ENCODE measurements at regions not wholly inside any gene's neighbourhood (a gene's known extent, or its start where the extent isn't known, plus 50 kb on each side); places are given as distances from the start of the nearest gene placed in this dataset.

DNA sequence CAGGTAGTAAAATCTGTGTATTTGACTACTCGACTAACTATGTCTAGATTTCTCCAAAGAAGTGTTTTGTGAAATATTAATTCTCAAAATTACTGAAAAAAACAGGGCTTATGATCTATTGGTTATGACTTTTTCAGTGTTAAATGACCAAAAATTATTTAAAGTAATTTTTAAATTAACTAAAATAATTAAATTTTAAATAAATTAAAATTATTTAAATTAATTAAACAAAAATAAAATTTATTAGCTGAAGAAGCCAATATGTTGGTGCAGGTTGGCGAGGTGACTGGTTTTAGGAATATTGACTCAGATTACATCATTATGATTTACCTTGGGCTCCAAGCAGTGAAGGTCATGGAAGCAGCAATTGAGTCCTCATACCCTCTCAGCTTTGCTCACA lies 483.2 kb downstream of the PTPRC start:
- DNase-seq = no peak

DNA sequence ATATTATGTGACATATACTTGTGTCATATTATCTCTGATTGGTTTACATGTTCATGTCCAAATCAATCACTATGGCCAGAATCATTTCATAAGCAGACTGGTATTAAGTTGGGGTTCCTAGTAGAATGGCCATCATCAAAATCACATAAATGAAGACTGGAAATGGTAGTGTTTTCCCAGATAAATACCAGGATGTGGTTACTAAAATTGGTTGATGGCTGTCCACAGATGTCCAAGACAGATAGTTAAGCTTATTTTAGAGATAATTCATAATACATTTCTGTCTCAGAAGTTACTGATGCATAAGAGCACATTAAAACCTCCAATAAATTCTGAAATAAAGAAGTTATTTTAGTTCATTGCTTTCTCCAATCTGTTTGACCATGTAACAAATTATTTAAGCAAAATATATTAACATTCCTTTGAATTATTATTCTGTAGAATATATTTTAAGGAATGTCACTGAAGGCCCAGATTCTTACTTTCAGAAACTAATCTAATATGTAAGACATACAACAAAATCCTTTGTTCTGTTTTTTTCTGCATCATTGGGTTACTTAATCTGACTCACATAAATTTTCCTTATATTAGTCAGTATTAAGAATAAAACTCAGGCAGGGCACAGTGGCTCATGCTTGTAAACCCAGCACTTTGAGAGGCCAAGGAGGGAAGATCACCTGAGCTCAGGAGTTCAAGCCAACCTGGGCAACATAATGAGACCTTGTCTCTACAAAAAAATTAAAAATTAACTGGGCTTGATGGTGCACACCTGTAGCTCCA lies 483.9 kb downstream of the PTPRC start:
- DNase-seq = peak; percentile 43

DNA sequence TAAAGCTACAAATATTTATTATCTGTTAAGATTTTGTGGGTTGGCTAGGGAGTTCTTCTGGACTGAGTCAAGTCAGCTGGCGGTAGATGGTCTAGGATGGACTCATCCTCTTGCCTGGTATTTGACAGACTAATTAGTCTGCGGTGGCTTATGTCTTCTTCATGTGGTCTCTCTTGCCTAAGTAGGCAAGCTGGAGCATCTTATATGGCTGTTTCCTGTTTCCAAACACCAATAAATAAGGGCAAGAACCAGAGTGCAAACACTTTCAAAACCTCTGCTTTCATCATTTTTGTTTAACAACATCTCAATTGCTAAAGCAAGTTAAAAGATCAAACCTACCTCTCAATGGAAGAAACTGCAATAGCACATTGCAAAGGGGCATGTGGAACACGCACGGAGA lies 484.8 kb downstream of the PTPRC start:
- peak; percentile 90 for DNase-seq

DNA sequence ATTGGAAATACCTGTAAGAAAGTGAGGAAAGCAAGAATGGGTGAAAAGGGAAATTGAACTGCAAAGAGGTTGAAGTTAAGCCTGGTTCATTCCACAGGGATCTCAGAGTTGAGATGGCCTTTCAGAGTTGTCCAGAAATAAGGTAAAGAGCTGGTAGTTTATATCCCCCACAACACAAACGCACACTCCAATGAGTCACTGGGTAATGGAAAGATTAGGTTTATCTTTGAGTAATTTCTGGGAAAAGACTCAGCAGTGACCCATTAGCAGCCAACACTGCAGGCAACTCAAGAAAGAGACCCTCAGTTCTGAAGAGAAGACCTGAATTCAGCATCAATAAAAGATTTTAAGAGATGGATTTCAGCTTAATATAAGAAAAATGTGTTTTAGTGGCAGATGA lies 485.5 kb downstream of the PTPRC start:
- peak; percentile 46 for DNase-seq

DNA sequence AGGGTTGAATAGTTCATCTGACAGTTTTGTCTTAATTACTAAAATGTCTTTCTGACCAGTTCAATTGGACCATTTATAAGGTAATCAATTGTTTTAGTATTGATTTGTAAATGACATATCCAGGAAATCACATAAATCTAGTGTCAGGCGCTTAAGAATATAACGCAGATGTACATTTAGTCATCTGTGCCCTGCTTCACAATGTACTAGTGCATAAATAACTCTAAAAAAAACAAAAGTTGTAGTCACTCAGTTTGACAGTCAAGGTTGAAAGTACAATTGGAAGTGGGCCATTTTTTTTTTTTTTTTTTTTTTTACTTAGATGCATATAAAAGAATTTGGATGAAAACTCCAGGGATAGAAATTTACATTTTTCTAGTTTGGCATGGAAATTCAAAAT lies 490.4 kb downstream of the PTPRC start:
- no peak for DNase-seq

DNA sequence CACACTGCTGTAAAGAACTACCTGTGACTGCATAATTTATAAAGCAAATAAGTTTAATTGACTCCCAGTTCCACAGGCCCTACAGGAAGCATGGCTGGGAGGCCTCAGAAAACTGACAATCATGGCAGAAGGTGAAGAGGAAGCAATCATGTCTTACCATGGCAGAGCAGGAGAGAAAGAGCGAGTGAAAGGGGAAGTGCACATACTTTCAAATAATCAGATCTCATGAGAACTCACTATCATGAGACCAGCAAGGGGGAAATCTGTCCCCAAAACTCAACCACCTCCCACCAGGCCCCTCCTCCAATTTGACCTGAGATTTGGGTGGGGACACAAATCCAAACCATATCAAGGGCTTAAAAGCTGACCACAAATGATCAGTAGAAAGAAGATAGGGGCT lies 493.2 kb downstream of the PTPRC start:
- DNase-seq = no peak

DNA sequence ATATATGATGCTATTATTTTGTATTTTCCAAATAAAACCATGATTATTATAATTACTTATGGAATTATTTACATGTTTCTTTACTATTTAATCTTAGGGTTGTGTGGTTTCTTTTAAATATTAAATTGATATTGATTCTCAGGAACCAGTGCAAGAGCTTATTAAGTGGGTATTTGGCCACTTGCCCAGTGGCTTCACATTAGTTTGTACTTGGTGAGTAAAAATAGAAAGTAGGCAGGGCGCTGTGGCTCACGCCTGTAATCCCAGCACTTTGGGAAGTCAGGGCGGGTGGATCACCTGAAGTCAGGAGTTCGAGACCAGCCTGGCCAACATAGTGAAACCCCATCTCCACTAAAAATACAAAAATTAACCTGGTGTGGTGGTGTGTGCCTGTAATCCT lies 497.1 kb downstream of the PTPRC start:
- no peak for DNase-seq

DNA sequence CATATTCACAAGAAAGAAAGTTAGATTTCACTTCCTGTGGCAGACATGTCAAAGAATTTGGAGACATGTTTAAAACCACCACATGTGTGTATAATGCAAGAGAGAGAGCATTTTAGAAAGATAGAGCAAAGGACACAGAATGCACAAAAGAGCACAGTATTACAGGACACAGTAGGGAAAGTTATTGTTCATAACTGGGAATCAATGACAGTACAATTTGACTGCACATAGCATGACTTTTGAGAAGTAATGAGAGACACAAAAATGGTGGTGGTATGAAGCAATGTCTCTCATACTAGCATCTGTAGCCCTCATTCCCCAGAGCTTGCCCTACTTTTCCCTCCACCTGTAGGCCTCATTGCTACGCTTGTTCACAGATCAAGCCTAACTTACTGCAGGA lies 499.2 kb downstream of the PTPRC start:
- no peak for DNase-seq

DNA sequence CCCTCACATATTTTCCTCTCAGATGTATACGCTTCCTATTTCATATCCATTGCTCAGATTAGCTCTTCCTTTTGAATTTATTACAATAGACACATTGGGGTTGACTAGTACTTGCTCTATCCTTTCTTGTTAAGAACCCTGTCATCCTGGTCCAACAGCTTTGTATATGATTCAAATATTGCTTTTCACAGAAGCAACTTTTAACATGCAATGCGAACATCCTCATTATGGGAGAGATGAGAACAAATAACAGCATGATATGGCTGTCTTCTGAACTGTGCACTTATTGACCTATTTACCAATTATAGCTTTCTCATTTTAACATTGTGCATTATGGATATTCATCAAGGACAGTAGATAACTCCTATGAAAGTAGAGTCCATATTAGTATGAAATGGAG lies 510.8 kb downstream of the PTPRC start:
- DNase-seq = no peak

DNA sequence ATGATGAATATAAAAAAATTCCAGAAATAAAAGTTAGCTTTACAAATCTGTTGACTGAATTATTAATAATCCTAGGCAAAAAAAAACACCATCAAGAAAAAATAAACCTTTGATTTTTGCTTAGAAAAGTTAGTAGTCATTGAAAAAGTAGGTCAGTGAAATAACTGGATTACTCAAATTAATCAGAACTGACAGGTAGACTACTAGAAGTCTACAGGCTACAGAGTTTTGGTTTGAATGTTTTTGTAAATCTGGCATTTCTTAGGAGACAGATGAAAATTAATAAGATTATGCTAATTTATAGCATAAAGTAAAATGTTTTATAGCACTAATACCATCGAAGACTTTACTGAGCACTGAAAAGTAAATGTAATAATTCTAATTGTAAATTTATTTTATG lies 511.9 kb downstream of the PTPRC start:
- no peak for DNase-seq

DNA sequence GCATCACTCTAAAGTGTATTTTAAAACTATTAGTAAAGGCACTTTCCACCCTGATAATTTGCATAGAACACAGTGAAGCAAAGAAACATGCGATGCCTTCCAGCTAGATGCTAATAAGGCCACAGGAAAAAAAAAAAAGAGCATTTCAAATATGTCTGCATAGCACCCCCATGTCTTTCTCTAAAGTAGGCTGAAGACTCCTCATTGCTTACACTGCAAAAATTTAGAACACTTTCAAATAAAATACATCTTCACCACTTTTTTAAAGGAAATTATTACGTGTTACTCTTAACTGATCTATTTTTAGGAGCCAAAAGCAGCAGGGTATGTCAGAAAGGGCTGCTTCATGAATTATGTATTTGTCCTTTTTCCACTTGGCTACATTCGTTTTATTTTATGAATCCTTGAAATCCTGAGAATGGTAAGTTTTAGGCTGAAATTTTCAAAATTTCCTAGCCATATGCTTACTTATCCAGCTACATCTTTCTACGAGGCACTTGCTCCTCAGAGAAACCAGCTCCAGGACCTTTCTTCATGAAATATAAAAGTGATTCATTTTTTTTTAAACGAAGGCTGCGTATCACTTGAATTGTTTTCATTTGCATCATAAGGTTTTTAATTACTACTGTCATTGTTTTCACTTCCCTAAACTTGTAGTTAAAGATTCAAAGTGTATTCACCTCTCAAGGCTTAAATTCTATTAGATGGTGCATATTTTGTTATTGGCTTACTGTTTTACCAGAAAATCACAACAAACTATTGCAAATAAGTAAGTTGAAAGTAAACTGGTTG lies 513.0 kb downstream of the PTPRC start:
- DNase-seq = no peak

DNA sequence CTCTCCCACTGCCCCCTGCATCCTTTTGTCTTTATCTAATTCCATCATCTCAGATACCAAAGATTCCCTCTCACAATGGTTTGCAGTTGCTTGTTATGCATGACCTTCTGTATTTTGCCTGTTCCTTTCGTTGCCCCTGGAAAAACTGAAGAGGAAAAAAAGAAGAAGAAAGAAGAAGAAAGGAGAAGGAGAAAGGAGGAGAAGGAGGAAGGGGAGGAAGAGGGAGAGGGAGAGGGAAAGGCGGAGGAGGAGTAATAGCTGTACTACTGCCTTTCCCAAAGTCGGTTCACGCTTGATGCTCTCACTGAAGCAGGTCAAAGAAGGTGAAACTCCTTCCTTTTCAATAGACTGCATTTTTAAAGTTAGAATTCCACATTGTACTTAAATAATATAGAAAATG lies 513.8 kb downstream of the PTPRC start:
- no peak for DNase-seq

DNA sequence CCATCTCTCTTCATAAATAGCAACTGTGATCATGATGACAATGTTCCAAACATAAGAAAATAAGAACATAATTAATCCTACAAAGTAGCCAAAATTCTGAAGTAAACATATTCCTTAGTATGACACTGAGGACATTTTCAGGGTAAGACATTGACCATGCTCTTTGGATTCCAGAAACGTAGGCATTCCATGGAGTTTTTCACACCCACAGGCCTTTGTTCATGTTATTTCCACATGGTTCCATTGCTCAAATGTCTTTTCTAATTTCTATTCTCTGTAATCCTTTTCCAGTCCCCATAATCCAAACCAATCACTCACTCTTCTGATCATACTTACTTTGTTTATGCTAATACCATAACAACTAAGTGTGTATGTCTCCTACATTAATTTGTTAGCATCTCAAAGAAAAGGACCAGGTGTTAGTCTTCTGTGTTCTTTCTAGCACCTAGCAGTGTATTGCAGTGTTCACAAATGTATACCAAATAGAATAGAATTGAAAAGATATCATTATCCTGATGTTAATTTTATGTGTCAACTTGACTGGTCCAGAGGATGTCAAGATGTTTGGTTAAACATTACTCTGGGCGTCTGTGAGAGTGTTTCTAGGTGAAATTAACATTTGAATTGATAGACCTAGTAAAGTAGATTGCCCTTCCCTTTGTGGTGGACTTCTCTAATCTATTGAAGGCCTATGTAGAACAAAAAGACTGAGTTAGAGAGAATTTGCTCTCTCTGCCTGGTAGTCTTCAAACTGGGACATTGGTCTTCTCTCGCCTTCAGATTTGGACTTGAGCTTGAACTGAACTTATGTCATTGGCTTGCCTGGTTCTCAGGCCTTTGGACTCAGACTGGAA lies 516.6 kb downstream of the PTPRC start:
- DNase-seq = no peak

DNA sequence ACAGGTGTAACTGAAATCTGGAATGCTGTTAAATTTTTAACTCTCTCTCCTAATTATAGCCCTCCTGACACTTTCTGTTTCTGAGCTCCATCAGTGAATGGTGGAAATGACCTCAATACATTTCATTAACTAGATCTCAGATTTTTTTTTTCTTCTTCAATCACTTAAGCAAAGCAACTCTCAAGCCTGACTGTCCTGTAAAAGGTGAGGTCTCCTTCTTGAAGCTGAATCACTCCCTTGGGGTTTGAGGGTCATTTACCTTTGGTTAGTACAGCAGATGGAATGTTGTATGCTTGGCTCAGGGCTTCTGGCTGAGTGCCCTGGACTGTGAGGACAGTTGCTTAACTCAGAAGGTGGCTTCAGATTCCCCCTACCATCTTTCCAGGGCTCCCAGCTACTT lies 518.7 kb downstream of the PTPRC start:
- peak; percentile 27 for DNase-seq

DNA sequence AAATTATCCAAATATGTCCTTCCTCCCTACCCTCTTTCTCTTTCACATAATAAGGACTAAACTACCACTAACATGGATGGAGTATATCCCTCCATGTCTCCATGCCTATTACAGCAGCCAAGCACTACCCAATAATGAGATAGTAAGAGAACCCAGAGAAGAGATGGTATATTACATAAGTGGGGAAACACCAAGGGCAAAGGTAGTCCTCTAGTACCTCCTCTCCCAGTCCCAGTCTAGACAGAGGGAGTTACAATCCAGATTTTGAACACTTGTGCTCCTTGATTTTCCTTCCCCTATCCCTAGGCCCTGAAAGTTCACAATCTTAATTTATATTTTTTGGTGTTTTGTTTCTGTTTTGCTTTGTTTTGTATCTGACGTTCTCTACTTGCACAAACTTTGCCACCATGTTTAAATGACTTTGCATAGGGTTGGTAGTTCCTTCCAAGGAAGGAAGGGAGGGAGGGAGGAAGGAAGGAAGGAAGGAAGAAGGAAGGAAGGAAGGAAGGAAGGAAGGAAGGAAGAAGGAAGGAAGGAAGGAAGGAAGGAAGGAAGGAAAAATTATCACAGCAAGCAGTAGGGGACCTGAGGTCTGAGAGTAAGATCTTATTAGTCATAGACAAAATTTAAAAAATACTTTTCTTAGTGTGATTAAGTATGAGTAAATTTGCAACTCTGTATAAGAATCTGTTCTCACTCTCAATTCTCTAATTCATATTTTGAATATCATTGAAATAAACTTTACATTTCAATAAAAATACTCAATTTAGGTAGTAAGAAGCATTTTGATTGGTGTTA lies 521.9 kb downstream of the PTPRC start:
- no peak for DNase-seq

DNA sequence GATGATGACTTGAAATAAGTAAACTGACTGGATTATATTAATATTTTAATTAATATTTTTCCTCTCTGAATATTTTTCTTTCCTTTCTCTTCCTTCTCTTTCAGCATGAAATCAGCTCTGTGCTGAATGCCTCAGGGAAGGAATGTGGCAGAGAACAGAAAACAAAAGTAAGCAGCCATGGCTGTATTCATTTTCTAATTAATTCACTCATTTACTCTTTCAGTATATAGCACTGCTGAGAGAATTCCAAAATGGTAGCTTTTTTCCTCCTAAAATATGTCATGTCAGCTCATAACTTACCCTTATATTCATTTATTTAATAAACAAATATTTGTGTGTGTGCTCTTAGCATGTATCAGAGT lies 522.5 kb downstream of the PTPRC start:
- no peak for DNase-seq

DNA sequence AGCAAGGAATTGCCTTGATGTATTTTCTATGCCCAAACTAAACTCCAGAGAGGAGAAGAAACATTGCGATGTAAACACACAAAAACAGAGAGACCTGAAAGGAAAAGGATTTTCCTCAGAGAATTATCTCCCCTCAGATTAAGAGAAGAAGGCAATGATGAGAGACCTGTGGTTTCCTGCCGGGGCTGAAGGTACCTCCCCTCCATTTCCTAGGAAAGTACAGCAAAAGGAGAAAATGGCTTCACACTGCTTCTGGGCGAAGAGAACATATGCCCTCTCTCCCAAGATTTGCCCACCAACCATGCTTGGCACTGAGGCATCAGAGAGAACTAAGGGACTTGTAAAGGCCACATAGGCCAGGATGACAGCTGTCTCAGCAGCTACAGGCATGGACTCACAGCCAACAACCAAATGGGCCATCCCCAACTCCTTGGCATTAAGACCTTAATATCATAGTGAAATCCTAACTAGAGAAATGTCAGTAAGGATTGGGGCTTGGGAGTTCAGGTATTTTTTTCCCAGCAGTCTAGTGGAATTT lies 523.0 kb downstream of the PTPRC start:
- no peak for DNase-seq

DNA sequence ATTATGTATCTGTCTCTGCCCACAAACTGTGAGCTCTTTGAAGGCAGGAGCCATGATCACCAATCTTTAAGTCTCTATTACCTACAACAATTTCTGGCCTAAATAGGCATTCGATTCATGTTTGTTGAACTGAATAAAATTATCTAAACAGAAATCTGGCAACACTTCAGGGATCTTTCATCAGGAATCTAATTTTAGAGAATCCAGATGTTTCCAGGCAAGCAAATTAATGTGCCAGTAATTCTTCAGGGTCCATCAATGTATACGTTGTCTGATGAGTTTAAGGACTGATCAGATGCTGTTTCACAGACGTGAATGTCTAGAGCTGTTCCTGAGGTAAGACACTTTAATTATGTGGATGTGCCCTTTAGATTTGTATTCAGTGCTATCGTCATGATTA lies 524.4 kb downstream of the PTPRC start:
- no peak for DNase-seq

DNA sequence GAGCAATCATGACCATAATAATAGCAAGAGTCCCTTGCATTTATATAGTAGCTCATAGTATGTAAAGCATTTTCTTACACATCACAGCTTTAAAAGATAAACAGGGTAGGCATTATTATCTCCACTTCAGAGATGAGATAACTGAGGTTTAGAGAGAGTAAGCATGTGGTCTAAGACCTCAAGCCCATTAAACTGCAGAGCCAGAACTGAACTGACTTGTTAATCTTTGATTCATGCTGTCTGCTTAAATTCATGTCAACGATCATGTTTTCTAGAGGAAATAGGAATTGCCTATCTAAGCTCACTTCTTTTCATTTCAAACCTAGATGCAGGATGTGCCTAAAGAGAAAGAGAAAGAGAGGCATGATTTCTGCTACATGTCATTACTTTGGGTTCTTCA lies 524.8 kb downstream of the PTPRC start:
- no peak for DNase-seq

DNA sequence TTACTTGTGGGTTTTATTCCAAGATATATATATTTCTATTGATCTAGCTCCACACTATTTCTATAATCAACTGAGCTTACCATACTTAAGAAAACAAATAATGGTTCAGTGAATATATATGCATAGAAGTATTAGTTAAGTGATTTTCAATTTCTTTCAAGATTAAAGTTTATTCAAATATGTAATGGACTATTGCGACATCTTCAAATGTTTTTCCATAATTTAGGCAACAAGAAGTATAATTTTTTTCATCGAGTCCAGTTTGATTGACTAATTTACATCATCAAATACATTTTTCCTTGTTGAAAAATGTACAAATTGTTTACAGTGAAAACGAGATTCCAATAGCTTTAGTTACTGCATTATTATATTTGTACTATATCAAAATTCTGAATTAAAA lies 528.6 kb downstream of the PTPRC start:
- no peak for DNase-seq

DNA sequence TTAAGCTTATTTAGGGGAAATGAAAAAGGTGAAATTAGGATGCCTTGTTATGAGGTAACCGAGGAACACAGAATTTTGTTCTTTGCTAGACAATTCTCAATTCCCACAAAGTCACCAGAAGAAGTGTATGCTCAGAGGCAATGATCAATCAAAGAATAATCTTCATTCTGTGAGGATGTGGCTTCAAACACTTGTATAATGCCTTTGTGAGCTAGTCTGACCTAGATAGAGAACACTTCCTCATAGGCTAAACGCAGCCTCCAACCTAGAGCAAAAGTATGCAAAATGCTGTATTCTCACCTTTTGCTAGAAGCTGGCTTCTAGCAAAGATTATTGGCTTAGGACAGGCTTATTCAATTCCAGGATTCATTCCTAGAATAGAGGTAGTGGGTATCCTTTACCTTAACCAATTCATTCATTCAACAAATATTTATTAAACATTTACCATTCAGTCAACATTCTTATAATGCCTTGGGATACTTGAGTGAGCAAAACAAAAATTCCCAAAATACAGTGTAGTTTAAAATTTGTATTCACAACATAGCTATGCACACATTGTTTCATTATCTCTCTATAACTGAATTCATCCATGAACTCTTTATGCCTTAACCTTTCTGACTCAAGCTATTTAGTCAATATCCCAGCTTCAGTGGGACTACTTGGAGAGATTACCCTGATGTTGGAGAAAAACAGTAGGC lies 530.2 kb downstream of the PTPRC start:
- DNase-seq = no peak

DNA sequence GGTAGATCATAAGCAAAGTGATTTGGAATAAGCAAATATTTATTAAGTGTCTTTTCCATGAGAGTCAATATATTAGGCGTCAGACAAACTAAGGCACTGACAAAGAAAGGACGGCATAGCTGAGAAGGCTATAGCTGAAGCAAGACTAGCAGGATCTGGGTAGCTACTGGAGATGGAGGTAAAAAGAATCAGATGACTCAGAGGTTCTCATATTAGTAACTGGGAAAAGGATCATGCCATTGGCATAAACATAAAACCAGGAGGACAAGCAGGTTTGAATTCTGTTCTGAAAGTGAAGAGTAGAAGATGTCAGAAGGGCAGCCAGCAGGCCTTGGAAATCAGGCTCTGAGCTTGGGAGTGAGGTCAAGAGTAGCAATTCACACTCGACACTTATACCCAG lies 531.9 kb downstream of the PTPRC start:
- no peak for DNase-seq
